HG03442 (cell line): ENCODE measurements at regions not wholly inside any gene's neighbourhood (a gene's known extent, or its start where the extent isn't known, plus 50 kb on each side); places are given as distances from the start of the nearest gene placed in this dataset.
"Not testable (repeated sequence)": the region's sequence is repeated elsewhere in the genome, so short reads cannot be mapped to it uniquely, and the experiment has no call there.

Source experiments
- ATAC-seq: cut with Tn5 transposase; IDR thresholded peaks from one replicate; pipeline ENCODE4 v1.9.1; 2021; ENCODE audit warnings: mild to moderate bottlenecking, moderate library complexity; ENCODE audit not compliant: unreplicated experiment

GRCh38 chr9:102767076-102767475 lies 228.1 kb upstream of the CYLC2 start:
- ATAC-seq = no peak

DNA sequence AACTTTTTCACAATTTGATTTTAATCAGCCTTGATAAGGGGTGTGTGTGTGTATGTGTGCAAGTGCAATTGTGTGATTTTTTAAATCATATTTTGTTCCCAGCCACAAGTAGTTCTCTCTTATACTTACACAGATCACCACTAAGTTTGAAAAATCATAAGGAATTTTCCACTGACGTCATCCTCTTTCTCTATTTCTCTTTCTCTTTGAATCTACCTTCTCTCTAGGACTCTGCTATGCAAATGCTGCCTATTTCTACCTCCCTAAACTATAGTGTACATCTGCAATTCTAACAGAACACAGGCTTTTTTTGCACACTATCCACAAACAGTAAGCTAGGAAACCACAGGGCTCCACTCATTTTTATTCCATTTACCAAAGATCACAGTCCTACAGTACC lies 254.6 kb upstream of the CYLC2 start:
- no peak for ATAC-seq

GRCh38 chr9:102728946-102729345 lies 266.2 kb upstream of the CYLC2 start:
- no peak for ATAC-seq

DNA sequence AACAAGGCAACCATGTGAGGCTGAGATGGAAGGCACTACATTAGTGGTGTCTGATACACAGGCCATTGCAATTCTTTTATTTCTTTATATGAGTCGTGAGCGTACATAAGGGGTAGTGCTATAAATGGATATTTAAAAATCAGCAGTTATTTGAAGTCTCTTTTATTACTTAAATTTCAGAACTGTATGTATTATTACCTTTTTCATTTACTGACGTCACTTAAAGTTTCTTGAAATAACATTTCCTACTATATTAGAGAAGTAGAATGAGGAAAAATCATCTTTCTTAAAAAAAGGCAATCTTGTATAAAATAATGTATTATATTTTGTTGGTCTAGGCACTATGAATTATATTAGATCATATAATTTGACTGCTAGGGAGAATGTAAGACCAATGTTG lies 280.9 kb upstream of the CYLC2 start:
- no peak for ATAC-seq

GRCh38 chr9:102712910-102713309 lies 282.2 kb upstream of the CYLC2 start:
- not testable (repeated sequence) for ATAC-seq

GRCh38 chr9:102700936-102701335 lies 294.2 kb upstream of the CYLC2 start:
- no peak for ATAC-seq

- ATAC-seq = no peak
Measured at GRCh38 chr9:102669220-102669619, 325.9 kb upstream of the CYLC2 start.

DNA sequence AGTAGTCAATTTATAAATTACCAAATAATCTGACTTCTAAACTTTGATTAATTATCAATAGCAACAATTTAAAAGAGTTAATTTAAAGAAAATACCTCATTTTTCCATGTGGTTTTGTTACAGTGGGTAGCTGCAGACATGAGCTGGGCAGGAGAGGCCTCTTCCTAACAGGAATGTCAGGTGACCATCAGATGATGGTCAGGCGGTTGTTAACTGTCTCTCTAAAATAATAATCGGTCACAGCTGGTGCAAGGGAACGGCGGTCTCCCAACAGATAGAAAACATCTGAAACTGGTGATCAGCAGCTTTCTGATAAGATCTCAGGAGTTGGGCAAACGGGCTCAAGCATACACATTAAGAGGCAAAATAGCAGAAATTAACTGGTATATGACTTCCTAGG lies 342.7 kb upstream of the CYLC2 start:
- ATAC-seq = no peak

DNA sequence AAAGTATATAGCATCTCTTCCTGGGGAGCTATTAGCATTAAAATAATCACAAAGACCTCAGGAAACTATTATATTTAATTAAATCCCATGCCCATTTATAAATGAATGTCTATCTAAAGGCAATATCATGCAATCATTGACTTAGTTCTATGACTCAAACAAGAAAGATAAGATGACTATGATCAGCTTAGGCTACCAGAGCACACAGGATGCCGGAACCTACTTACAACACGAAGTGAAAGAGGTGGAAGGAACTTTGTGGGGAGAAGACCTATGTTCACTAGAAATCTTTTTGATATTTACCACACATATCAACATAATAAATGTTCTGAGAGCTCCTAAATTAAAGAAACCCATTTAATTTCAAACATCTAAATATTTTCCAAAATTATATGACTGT lies 344.2 kb upstream of the CYLC2 start:
- no peak for ATAC-seq

GRCh38 chr9:102642651-102643050 lies 352.5 kb upstream of the CYLC2 start:
- ATAC-seq = no peak

DNA sequence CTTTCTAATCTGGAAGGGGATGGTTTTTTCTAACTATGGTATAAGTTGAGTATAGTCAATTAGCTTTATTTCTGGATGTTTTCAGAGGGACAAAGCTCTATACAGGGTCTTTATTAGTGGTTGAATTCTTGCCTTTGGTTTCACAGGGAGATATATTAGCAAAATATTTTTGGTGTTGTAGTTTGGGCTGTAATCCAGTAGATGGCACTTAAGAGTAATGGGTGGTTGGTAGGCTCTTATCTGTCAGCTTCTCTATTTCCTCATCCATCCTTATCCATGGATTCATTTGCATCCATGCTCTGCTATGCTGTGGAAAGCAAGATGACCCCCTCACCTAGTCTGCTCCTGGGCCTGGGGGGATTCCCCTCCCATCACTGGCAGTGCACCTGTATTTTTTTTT lies 363.6 kb upstream of the CYLC2 start:
- ATAC-seq = peak; percentile 66

- ATAC-seq = no peak
Measured at GRCh38 chr9:102609461-102609860, 385.7 kb upstream of the CYLC2 start.

DNA sequence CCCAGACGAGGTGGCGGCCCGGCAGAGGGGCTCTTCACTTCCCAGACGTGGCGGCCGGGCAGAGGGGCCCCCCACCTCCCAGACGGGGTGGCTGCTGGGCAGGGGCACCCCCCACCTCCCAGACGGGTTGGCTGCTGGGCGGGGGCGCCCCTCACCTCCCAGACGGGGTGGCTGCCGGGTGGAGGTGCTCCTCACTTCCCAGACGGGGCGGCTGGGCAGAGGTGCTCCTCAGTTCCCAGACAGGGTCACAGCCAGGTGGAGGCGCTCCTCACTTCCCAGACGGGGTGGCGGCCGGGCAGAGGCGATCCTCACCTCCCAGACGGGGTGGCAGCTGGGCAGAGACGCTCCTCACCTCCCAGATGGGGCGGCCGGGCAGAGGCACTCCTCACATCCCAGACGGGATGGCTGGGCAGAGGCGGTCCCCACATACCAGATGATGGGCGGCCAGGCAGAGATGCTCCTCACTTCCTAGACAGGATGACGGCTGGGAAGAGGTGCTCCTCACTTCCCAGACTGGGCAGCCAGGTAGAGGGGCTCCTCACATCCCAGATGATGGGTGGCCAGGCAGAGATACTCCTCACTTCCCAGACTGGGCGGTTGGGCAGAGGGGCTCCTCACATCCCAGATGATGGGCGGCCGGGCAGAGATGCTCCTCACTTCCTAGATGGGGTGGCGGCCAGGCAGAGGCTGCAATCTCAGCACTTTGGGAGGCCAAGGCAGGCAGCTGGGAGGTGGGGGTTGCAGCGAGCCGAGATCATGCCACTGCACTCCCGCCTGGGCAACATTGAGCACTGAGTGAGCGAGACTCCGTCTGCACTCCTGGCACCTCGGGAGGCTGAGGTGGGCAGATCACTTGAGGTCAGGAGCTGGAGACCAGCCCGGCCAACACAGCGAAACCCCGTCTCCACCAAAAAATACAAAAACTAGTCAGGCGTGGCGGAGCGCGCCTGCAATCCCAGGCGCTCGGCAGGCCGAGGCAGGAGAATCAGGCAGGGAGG lies 391.6 kb upstream of the CYLC2 start:
- ATAC-seq = not testable (repeated sequence)

- no peak for ATAC-seq
Measured at GRCh38 chr9:102594241-102594640, 400.9 kb upstream of the CYLC2 start.

DNA sequence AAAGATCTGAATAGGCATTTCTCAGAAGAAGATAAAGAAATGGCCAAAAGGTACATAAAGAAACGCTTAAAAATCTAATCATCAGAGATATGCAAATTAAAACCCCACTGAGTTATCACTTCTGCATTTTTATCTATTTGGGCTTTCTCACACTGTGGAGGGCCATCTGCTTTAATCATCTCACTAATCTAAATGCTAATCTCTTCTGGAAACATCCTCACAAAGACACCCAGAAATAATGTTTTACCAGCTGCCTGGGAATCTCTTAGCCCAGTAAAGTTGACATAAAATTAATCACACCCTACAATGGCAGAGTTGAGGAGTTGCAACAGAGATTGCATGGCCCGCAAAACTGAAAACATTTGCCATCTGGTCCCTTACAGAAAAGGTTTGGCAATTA lies 407.9 kb upstream of the CYLC2 start:
- no peak for ATAC-seq

GRCh38 chr9:102569436-102569835 lies 425.7 kb upstream of the CYLC2 start:
- ATAC-seq = no peak

DNA sequence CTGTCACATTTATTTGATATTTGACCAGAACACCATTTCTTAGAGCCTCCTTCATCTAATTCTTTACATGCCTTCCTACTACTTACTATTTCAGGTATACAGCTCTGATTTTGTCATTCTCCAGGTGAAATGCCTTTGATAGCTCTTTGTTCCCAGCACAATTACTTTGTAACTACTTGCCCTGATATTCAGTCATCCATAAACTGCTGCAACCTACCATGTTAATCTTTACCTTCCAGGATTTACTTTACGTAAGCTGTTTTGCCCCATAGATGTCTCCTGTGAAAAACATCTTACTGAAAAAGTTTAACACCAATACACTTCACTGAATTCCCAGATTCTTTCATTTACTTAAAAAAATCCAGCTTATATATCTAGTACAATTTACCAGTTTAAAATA lies 443.8 kb upstream of the CYLC2 start:
- no peak for ATAC-seq

GRCh38 chr9:102550886-102551285 lies 444.2 kb upstream of the CYLC2 start:
- ATAC-seq = no peak

- ATAC-seq = no peak
Measured at GRCh38 chr9:102550266-102550665, 444.9 kb upstream of the CYLC2 start.

DNA sequence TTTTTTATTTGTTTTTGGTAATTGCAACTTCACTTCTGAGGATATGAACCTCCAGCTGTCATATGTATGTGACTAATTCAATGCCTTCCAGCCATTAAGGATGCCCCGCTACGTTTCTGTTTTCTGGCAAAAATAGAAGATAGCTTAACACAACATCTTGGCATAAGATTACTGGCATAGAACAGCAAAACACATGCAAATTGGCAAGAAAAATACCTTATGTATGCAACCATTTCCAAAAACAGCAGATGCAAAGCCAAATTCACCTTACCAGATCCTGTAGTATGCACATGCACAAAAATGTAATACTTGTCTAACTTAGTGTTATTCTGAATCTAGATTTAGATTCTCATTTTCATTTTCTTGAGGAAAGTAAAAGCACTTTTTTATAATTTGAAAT lies 461.1 kb upstream of the CYLC2 start:
- no peak for ATAC-seq

DNA sequence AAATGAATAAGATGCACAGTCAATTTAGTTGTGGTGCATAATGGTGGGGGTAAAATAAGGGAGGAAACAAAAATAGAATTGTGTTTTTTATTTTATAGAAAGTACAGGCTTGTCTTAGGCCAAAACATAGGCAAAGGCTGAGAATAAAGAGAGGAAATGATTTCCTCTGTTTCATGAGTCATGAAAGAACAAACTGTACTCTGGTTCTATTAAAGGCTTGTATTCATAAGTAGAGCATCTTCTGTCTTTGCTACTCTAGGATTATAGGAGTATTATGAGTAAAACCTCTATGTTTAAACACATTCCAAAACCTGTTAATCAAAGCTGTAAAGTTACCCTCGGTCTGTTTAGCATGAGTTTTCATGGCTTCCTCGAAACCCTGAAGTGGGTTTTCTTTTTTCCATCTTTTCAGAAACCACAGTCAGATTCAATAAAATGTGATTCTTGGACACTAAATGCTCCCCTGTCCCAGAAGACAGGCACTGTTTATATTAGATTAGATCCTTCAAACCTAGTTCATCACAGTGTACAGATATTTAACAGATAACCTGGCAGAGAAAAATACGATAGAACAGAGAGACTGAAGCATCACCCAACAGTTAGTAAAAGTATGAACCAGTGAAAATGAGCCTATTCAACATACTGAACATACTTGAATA lies 473.9 kb upstream of the CYLC2 start:
- no peak for ATAC-seq

- ATAC-seq = no peak
Measured at GRCh38 chr9:102519423-102519822, 475.7 kb upstream of the CYLC2 start.
